ENCODE measurements at regions not wholly inside any gene's neighbourhood (a gene's known extent, or its start where the extent isn't known, plus 50 kb on each side); places are given as distances from the start of the nearest gene placed in this dataset.

- DNase-seq = no peak
Observed at GRCh38 chr2:128368437-128369107, 49.9 kb upstream of the HS6ST1 start.

- DNase-seq = no peak
Observed at GRCh38 chr2:128369108-128369555, 50.5 kb upstream of the HS6ST1 start.

- no peak for DNase-seq
Observed at GRCh38 chr2:128369602-128370467, 51.2 kb upstream of the HS6ST1 start.

GRCh38 chr2:128370468-128371247 is 52.0 kb upstream of the HS6ST1 start:
- no peak for DNase-seq

GRCh38 chr2:128371248-128371630 is 52.6 kb upstream of the HS6ST1 start:
- DNase-seq = no peak

GRCh38 chr2:128371648-128372345 is 53.1 kb upstream of the HS6ST1 start:
- DNase-seq = no peak

GRCh38 chr2:128372621-128373341 is 54.1 kb upstream of the HS6ST1 start:
- DNase-seq = no peak

- DNase-seq = no peak
Observed at GRCh38 chr2:128373451-128374000, 54.9 kb upstream of the HS6ST1 start.

GRCh38 chr2:128374001-128374710 is 55.5 kb upstream of the HS6ST1 start:
- no peak for DNase-seq

GRCh38 chr2:128374711-128375413 is 56.2 kb upstream of the HS6ST1 start:
- no peak for DNase-seq

- no peak for DNase-seq
Observed at GRCh38 chr2:128375454-128375853, 56.8 kb upstream of the HS6ST1 start.

GRCh38 chr2:128376241-128377041 is 57.8 kb upstream of the HS6ST1 start:
- DNase-seq = no peak

GRCh38 chr2:128377071-128377910 is 58.6 kb upstream of the HS6ST1 start:
- no peak for DNase-seq

- DNase-seq = no peak
Observed at GRCh38 chr2:128378231-128379020, 59.8 kb upstream of the HS6ST1 start.

- DNase-seq = no peak
Observed at GRCh38 chr2:128379021-128380015, 60.6 kb upstream of the HS6ST1 start.

All from stimulated activated CD4-positive, alpha-beta T cell treated with anti-CD3 and anti-CD28 coated beads, Interleukin-4, amount 100 ng/mL, for 4 hours (primary cell).